GM18520 (cell line): ENCODE measurements at regions not wholly inside any gene's neighbourhood (a gene's known extent, or its start where the extent isn't known, plus 50 kb on each side); places are given as distances from the start of the nearest gene placed in this dataset.

Experiments used
- ATAC-seq: cut with Tn5 transposase; IDR thresholded peaks from one replicate; pipeline ENCODE4 v1.9.1; 2021; ENCODE audit not compliant: unreplicated experiment

- ATAC-seq, result peak; percentile 90
Measured at GRCh38 chr11:110797453-110797852, 85.2 kb upstream of the ARHGAP20 start.

DNA sequence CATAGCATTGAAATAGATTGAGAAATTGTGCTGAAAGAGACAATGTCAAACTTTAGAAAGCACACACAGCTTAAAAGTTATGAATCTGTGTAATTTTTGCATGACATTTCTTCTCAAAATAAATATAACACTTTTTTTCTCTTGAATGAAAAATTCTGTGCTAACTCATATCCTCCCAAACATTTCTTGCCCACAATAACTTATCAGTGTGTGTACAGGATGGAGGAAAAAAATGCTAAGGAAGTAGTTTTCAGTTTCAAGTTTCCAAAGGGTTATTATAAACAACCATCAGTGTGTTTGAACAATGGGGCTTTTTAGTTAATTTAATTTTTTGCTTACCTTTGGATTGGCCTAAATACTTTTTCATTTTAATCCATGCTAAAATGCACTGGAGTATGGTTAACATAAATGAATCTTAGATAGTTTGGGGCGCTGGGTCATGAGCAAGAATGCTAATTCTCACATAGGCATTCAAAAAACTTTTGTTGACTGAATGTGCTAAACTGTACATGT is 82.9 kb upstream of the ARHGAP20 start:
- no peak for ATAC-seq

DNA sequence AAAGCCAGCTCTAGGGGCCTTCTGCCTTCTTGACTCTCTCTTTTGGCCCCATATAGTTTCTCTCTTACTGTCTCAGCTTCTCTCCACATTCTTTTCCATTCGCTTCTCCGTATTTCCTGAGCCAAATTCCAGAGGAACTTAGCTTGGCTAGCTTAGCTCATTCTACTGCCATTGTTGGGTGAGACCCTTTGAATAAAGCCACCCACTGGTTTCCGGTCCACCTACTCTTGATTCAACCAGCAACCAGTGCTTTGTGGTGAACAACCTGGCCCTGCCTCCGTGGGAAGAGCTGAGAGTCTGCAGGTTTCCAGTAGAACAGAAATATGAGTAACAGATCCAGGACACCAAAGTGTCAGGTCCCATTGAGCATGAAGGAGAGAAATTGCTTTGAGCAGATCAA is 81.3 kb upstream of the ARHGAP20 start:
- no peak for ATAC-seq

- ATAC-seq, result no peak
Measured at GRCh38 chr11:110791621-110792020, 79.4 kb upstream of the ARHGAP20 start.

- no peak for ATAC-seq
Measured at GRCh38 chr11:110787680-110788079, 75.4 kb upstream of the ARHGAP20 start.

- ATAC-seq, result no peak
Measured at GRCh38 chr11:110786226-110786902, 74.1 kb upstream of the ARHGAP20 start.

DNA sequence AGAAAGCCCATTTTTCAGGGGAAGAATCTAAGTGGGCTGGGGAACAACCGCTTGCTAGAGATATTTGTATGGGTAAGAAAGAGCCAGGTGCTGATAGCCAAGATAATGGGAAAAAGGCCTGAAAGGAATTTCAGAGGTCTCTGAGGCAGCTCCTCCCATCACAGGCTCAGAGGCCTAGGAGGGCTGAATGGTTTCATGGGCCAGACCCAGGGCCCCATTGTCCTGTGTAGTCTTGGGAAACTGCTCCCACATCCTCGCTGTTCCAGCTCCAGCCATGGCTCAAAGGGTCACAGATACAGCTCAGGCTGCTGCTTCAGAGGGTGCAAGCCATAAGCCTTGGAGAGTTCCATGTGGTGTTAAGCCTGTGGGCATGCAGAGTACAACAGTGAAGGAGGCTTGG is 73.2 kb upstream of the ARHGAP20 start:
- no peak for ATAC-seq

DNA sequence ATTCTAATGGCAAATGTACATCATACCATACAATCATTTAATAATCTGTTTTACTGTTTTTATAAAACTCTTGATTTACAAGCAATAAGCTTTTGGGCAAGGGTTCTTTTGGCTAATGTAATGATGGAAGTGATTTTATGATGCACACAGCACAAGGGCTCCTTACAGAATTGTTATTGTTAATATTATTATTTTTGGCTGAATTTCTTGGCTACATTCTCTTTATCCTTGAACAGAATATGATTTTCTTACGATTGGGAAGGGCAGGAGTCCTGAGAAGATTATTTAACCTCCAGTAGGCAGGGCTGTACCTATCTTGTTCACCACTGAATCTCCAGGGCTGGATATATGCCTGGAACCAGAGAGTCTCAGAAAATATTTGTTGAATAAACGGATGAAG is 70.4 kb upstream of the ARHGAP20 start:
- ATAC-seq, result no peak

GRCh38 chr11:110779108-110779507 is 66.9 kb upstream of the ARHGAP20 start:
- ATAC-seq, result no peak

- ATAC-seq, result no peak
Measured at GRCh38 chr11:110778343-110778742, 66.1 kb upstream of the ARHGAP20 start.

DNA sequence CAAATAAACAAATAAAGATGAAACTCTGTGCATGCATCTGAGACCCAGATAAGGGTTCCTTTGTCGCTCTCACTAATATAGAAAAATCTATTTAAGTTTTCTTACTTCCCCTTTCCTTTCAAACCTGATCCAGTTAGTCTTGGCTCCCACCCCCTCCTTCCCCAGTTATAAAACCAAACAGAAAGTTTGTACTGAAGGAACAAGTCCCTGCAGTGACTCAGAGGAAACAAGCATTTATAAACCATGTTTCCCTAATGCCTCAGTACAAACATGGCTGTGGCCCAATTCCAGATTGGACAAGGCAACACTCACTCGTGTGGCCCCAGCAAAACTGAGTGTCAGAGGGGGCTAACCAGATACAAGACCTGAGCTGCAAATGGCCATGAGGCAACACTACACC is 65.5 kb upstream of the ARHGAP20 start:
- no peak for ATAC-seq

DNA sequence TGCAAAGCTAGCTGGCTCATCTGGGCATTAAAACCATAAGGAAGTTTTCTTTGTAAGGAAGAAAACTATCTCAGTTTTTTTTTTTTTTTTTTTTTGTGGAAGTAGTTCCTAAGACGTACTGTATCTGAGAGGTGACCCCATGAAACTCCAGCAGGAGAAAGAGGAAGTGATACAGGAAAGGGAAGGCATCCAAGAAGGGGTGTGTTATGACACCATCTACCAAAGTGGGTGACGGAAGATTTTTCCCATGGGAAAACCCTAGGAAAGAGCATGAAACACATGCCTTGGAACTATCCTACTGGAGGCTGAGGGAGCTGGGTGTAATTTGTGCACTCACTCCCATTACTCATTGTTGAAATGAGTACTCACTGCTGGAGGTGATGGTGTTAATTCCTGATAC is 63.8 kb upstream of the ARHGAP20 start:
- no peak for ATAC-seq

DNA sequence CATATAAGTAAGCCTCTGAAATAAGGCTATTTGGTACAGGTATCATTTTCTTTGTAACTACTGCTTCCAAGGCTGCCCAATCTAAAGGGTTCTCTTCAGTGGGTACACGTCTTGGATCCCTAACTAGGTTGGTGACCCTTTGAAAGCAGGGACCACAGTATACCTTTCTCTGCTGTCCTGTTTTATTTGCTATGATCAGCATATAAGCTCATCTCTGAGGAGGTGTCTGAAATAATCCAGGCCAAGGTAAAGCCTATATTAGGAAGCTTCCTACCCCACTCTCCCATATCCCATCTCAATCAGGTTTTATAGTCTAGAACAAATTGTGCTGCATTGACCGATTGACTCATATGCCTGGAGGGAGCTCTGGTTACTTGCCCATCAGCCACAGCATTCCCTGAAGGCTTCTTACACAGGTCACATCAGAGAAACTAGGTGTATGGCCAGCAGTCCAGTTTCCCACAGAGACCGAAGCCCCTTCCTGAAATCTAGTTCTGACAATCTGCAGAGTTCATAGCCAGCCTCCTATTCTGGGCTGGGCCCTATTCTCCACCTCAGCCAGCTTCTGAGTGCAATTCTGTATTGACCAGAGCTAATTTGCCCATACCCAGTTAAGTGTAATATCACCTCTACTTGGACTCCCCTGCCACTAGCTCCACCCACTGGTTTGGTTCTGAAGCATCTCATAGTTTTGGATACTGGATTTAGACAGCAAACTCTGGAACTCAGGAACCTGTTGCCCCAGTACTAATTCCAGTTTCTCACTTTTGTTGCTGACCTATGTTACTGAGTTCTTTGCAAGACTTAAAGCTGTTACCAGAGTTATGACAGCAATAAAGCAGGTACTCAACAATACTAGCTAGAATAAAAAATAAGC is 62.1 kb upstream of the ARHGAP20 start:
- ATAC-seq, result no peak

- no peak for ATAC-seq
Measured at GRCh38 chr11:110773442-110773841, 61.2 kb upstream of the ARHGAP20 start.

DNA sequence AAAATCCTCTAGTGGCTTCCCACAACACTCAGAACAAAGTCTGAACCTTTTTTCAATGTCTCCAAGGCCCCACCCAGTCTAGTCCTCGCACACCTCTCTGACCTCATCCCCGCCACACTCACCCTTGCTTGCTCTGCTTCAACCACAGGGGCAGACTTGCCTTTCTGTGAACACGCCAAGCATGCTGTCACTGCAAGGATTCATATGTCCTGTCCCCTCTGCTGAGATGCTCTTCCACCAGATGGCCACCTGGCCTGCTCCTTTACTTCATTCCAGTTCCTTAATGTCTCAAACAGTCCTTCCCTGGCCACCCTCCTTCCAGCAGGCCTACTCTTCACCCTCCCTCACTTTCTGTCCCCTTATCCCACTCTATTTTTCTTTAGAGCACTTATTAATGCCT is 60.6 kb upstream of the ARHGAP20 start:
- no peak for ATAC-seq

DNA sequence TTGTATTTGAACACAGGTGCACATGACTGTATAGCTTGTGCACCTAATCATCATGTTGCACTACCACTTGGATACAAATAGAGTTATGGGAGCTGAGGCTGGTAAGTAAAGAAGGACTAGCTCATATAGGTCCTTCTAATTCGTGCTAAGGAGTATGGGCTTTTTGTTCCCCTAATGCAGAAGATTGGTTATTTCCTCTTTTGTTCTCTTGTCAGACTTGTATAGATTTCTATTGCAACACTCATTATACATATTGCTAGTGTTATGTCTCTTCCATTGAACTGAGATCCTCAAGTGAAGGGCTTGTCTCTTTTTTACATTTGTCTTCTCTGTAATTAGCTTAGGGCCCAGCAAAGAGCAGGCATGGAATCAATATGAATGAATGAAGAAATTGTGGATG is 54.1 kb upstream of the ARHGAP20 start:
- ATAC-seq, result no peak

GRCh38 chr11:110764485-110764884 is 52.2 kb upstream of the ARHGAP20 start:
- ATAC-seq, result no peak

GRCh38 chr11:110763249-110764011 is 51.2 kb upstream of the ARHGAP20 start:
- ATAC-seq, result no peak

DNA sequence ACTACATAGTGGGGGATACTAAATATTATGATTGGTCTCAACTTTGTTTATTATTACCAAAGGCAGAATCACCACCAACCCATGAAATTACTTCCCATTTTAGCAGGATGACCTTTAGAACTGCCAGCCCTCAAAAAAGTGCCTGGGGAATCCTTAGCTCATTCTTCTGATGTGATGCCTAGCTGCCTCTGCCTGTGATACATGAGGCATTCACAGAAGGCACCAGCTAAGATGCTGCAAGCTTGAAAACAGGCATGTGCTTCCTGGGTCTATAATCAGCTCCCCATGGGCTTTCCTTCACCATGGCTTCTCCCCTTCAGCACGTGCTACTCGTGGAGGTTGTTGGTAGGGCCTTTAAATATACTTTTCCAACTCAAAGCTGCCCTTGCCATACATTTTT is 50.4 kb upstream of the ARHGAP20 start:
- no peak for ATAC-seq
